ENCODE measurements at regions not wholly inside any gene's neighbourhood (a gene's known extent, or its start where the extent isn't known, plus 50 kb on each side); places are given as distances from the start of the nearest gene placed in this dataset.

DNA sequence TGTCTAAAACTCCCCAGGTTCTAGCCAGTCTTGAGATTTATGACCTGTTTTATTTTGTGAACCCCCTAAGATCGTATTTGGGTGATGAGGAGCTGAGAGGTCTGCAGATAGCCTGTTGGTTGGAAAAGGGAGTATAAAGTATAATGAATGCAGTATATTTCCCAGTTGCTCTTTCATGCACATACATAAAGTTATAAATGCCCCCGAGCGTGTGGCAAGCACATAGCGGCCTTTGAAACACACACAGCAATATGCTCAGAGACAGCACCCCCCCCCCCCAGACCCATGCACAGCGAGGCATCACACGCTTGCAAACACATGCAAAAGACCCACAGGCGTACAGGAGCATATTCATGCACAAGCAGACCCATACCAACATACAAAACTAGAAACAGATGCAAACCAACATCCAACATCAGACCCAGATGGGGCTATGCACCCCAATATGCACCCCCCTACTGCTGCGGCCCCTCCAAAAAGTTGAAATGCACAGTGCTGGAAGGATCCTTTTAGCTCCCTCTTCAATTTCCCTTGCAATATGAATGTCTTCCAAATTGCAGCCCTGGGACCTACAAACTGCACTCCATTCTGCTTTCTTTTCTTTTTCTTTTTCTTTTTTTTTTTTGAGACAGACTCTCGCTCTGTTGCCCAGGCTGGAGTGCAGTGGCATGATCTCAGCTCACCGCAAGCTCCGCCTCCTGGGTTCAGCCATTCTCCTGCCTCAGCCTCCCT is 82.2 kb upstream of the TBX3 start:
- H2AFZ ChIP-seq (ENCODE audit: low read depth): no peak overlapping the region
- TF ChIP-seq GATA2 (CRISPR knock-in tag; IDR thresholded peaks at IDR 0.05): no peak
- TF ChIP-seq, protein P1, sequence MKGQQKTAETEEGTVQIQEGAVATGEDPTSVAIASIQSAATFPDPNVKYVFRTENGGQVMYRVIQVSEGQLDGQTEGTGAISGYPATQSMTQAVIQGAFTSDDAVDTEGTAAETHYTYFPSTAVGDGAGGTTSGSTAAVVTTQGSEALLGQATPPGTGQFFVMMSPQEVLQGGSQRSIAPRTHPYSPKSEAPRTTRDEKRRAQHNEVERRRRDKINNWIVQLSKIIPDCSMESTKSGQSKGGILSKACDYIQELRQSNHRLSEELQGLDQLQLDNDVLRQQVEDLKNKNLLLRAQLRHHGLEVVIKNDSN (IDR thresholded peaks at IDR 0.05; ENCODE audit: borderline replicate concordance, low read depth): no peak
- no peak for TF ChIP-seq ELF1 (IDR thresholded peaks at IDR 0.05)
- no peak for TF ChIP-seq TAF1 (IDR thresholded peaks at IDR 0.05; ENCODE audit: borderline replicate concordance, low read depth, low read length)
- no peak for TF ChIP-seq RAD21 (IDR thresholded peaks at IDR 0.05; ENCODE audit: low read length)
- TF ChIP-seq TCF12 (IDR thresholded peaks at IDR 0.05): no peak
- no peak for TF ChIP-seq SMC3 (IDR thresholded peaks at IDR 0.05; ENCODE audit: low read depth, low read length)
- no peaks in the 10 kb centered on the region for H3K4me1 ChIP-seq (ENCODE audit: control insufficient read depth in 1 of 2, insufficient read depth in 2 of 2, low read depth in 1 of 2, low read length in 1 of 2)
- no peaks in the 10 kb centered on the region for H3K36me3 ChIP-seq (replicated peaks in 1 of 2; ENCODE audit: control insufficient read depth in 1 of 2, insufficient read depth in 2 of 2, low read length in 1 of 2)
- ChIA-PET CTCF (interaction anchor here (1.1 kb wide), 1 partner anchor 82 kb away, joined by 3 read pairs; the partner anchor contains the start of gene TBX3), POLR2A (no interaction called here)
- no peak overlapping the region for H3K9ac ChIP-seq
- no peak overlapping the region for H3K4me3 ChIP-seq (ENCODE audit: low read depth in 2 of 2, low read length in 1 of 2)
- H4K20me1 ChIP-seq (ENCODE audit: insufficient read depth): no peaks in the 10 kb centered on the region
- 79% methylated on average over 11 of the region's 11 CpGs for WGBS (ENCODE audit: low lambda C conversion rate)
- no peaks in the 10 kb centered on the region for H3F3A ChIP-seq (replicated peaks; ENCODE audit: insufficient read depth)
- H3K27me3 ChIP-seq (ENCODE audit: insufficient read depth): no peaks in the 10 kb centered on the region
- H3K4me2 ChIP-seq: no peak overlapping the region
- H3K27ac ChIP-seq (ENCODE audit: low read depth in 2 of 2, low read length in 1 of 2): no peak overlapping the region
- no peaks in the 10 kb centered on the region for H3K79me2 ChIP-seq (ENCODE audit: insufficient read depth)
- DNase-seq: no peak
- H3K9me2 ChIP-seq: no peaks in the 10 kb centered on the region
- no peaks in the 10 kb centered on the region for H3K9me3 ChIP-seq

DNA sequence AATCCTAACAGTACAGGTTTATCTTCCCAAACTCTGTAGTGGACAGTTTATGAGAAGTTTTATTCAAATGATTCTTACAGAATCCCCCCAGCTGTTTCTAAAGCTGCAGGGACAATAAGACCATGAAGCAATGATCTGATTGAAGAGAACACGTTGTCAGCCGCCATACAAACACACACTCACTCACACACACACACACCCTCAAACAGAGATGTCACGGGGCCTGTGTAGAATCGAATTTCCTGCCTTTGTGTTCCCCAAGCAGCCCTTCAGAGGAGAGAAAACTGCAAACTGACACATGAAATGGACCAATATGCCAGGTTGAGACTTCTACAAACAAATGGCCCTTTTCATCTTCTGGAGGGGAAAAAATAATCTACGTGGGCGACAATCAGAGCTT is 80.5 kb upstream of the TBX3 start:
- no peak overlapping the region for H3K27ac ChIP-seq (ENCODE audit: low read depth in 2 of 2, low read length in 1 of 2)
- H3K9me3 ChIP-seq: no peaks in the 10 kb centered on the region
- no peaks in the 10 kb centered on the region for H3K27me3 ChIP-seq (ENCODE audit: insufficient read depth)
- no peaks in the 10 kb centered on the region for H3F3A ChIP-seq (replicated peaks; ENCODE audit: insufficient read depth)
- H4K20me1 ChIP-seq (ENCODE audit: insufficient read depth): no peaks in the 10 kb centered on the region
- H3K4me3 ChIP-seq (ENCODE audit: low read depth in 2 of 2, low read length in 1 of 2): no peak overlapping the region
- H3K9me2 ChIP-seq: no peaks in the 10 kb centered on the region
- no peaks in the 10 kb centered on the region for H3K79me2 ChIP-seq (ENCODE audit: insufficient read depth)
- no peak for DNase-seq
- H3K36me3 ChIP-seq (replicated peaks in 1 of 2; ENCODE audit: control insufficient read depth in 1 of 2, insufficient read depth in 2 of 2, low read length in 1 of 2): no peaks in the 10 kb centered on the region
- H3K9ac ChIP-seq: no peak overlapping the region
- H3K4me1 ChIP-seq (ENCODE audit: control insufficient read depth in 1 of 2, insufficient read depth in 2 of 2, low read depth in 1 of 2, low read length in 1 of 2): peaks cover 0 to 2% of the 10 kb centered on the region in 2 experiments; a peak in 1 of 4 replicates
- ChIA-PET CTCF (no interaction called here), POLR2A (no interaction called here)
- no peak overlapping the region for H2AFZ ChIP-seq (ENCODE audit: low read depth)
- H3K4me2 ChIP-seq: no peak overlapping the region
- WGBS (ENCODE audit: low lambda C conversion rate): 84% methylated on average over 6 of the region's 6 CpGs
- no peak for TF ChIP-seq ELF1 (IDR thresholded peaks at IDR 0.05)
- TF ChIP-seq, protein P2, sequence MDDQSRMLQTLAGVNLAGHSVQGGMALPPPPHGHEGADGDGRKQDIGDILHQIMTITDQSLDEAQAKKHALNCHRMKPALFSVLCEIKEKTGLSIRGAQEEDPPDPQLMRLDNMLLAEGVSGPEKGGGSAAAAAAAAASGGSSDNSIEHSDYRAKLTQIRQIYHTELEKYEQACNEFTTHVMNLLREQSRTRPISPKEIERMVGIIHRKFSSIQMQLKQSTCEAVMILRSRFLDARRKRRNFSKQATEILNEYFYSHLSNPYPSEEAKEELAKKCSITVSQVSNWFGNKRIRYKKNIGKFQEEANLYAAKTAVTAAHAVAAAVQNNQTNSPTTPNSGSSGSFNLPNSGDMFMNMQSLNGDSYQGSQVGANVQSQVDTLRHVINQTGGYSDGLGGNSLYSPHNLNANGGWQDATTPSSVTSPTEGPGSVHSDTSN (IDR thresholded peaks at IDR 0.05): no peak
- TF ChIP-seq NFIC (IDR thresholded peaks at IDR 0.05; ENCODE audit: borderline replicate concordance): no peak
- TF ChIP-seq, protein P3, sequence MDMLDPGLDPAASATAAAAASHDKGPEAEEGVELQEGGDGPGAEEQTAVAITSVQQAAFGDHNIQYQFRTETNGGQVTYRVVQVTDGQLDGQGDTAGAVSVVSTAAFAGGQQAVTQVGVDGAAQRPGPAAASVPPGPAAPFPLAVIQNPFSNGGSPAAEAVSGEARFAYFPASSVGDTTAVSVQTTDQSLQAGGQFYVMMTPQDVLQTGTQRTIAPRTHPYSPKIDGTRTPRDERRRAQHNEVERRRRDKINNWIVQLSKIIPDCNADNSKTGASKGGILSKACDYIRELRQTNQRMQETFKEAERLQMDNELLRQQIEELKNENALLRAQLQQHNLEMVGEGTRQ (IDR thresholded peaks at IDR 0.05; ENCODE audit: borderline replicate concordance, low read depth, low read length): no peak
- TF ChIP-seq CHD2 (IDR thresholded peaks at IDR 0.05; ENCODE audit: low read length, partially characterized antibody): no peak
- no peak for TF ChIP-seq GATA2 (CRISPR knock-in tag; IDR thresholded peaks at IDR 0.05)
- TF ChIP-seq SIN3A (IDR thresholded peaks at IDR 0.05; ENCODE audit: borderline replicate concordance, low read depth, low read length): no peak
- TF ChIP-seq MXI1 (IDR thresholded peaks at IDR 0.05; ENCODE audit: low read depth, low read length): no peak
- TF ChIP-seq TEAD4 (IDR thresholded peaks at IDR 0.05; ENCODE audit: borderline replicate concordance, insufficient read depth): no peak
- no peak for TF ChIP-seq SMC3 (IDR thresholded peaks at IDR 0.05; ENCODE audit: low read depth, low read length)
- no peak for TF ChIP-seq TCF12 (IDR thresholded peaks at IDR 0.05)
- no peak for TF ChIP-seq RXRA (IDR thresholded peaks at IDR 0.05; ENCODE audit: borderline replicate concordance, low read depth)
- no peak for TF ChIP-seq EP300 (IDR thresholded peaks at IDR 0.05; ENCODE audit: borderline replicate concordance in 1 of 2, low read depth in 1 of 2, low read length in 1 of 2)
- no peak for TF ChIP-seq FOSL2 (IDR thresholded peaks at IDR 0.05; ENCODE audit: borderline replicate concordance, low read depth)
- TF ChIP-seq, protein P4, sequence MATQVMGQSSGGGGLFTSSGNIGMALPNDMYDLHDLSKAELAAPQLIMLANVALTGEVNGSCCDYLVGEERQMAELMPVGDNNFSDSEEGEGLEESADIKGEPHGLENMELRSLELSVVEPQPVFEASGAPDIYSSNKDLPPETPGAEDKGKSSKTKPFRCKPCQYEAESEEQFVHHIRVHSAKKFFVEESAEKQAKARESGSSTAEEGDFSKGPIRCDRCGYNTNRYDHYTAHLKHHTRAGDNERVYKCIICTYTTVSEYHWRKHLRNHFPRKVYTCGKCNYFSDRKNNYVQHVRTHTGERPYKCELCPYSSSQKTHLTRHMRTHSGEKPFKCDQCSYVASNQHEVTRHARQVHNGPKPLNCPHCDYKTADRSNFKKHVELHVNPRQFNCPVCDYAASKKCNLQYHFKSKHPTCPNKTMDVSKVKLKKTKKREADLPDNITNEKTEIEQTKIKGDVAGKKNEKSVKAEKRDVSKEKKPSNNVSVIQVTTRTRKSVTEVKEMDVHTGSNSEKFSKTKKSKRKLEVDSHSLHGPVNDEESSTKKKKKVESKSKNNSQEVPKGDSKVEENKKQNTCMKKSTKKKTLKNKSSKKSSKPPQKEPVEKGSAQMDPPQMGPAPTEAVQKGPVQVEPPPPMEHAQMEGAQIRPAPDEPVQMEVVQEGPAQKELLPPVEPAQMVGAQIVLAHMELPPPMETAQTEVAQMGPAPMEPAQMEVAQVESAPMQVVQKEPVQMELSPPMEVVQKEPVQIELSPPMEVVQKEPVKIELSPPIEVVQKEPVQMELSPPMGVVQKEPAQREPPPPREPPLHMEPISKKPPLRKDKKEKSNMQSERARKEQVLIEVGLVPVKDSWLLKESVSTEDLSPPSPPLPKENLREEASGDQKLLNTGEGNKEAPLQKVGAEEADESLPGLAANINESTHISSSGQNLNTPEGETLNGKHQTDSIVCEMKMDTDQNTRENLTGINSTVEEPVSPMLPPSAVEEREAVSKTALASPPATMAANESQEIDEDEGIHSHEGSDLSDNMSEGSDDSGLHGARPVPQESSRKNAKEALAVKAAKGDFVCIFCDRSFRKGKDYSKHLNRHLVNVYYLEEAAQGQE (IDR thresholded peaks at IDR 0.05; ENCODE audit: low read depth, low read length): no peak
- TF ChIP-seq, protein P5, sequence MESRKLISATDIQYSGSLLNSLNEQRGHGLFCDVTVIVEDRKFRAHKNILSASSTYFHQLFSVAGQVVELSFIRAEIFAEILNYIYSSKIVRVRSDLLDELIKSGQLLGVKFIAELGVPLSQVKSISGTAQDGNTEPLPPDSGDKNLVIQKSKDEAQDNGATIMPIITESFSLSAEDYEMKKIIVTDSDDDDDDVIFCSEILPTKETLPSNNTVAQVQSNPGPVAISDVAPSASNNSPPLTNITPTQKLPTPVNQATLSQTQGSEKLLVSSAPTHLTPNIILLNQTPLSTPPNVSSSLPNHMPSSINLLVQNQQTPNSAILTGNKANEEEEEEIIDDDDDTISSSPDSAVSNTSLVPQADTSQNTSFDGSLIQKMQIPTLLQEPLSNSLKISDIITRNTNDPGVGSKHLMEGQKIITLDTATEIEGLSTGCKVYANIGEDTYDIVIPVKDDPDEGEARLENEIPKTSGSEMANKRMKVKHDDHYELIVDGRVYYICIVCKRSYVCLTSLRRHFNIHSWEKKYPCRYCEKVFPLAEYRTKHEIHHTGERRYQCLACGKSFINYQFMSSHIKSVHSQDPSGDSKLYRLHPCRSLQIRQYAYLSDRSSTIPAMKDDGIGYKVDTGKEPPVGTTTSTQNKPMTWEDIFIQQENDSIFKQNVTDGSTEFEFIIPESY (IDR thresholded peaks at IDR 0.05; ENCODE audit: borderline replicate concordance, low read depth): no peak

Data from SK-N-SH (cell line).